K562 (cell line): ENCODE measurements at regions not wholly inside any gene's neighbourhood (a gene's known extent, or its start where the extent isn't known, plus 50 kb on each side); places are given as distances from the start of the nearest gene placed in this dataset.

ENCODE experiments used
- GATAD2B ChIP-seq: fragments of 450-650 bp; IDR thresholded peaks from 2 replicates; pipeline ENCODE4 v1.6.1; 2017; ENCODE audit warnings: mild to moderate bottlenecking, borderline replicate concordance
- MTA3 ChIP-seq: fragments of 450-650 bp; formaldehyde crosslinking; IDR thresholded peaks from 2 replicates; pipeline ENCODE4 v1.6.1; 2017; ENCODE audit warnings: mild to moderate bottlenecking, borderline replicate concordance
- NR2C2 ChIP-seq, 2 experiments: fragments of 200-800 bp in 1 of 2; sonication (Bioruptor generic) in 1 of 2; sonication (generic) in 1 of 2; formaldehyde crosslinking in 1 of 2; IDR thresholded peaks; 2 replicates each; pipeline versions ENCODE4 v1.6.1 to v1.8.0; 2016 to 2022; ENCODE audit warnings: mild to moderate bottlenecking in 1 of 2, missing compliant biosample characterization in 1 of 2, missing genetic modification characterization in 1 of 2, missing genetic modification reagents in 1 of 2
- SETDB1 ChIP-seq: IDR thresholded peaks from one replicate; pipeline ENCODE4 v1.6.1; 2012; ENCODE audit warnings: low read length, control low read depth, inconsistent platforms
- SMC3 ChIP-seq: conservative IDR thresholded peaks from 2 replicates; pipeline ENCODE4 v1.6.1; 2011; ENCODE audit warnings: low read depth, low read length, improper control_type of control experiment; ENCODE audit not compliant: insufficient read depth
- TAL1 ChIP-seq: fragments of 450-650 bp; IDR thresholded peaks from 2 replicates; pipeline ENCODE4 v1.6.1; 2016; ENCODE audit warnings: mild to moderate bottlenecking
- TBL1XR1 ChIP-seq, 2 experiments: IDR thresholded peaks; 2 replicates each; pipeline ENCODE4 v1.6.1; 2012; ENCODE audit warnings: improper control_type of control experiment in 2 of 2, low read length in 2 of 2, mild to moderate bottlenecking in 1 of 2
- ZNF551 ChIP-seq: fragments of 250-450 bp; sonication (Bioruptor Pico); IDR thresholded peaks from 2 replicates; pipeline ENCODE4 v1.5.0; 2021; ENCODE audit warnings: mild to moderate bottlenecking, moderate library complexity
- TF ChIP-seq, protein P1 (sequence below): fragments of 450-650 bp; IDR thresholded peaks from 2 replicates; pipeline ENCODE4 v1.6.1; 2018; ENCODE audit not compliant: partially characterized antibody
- TF ChIP-seq, protein P2 (sequence below): fragments of 250-450 bp; sonication (Bioruptor Pico); IDR thresholded peaks from 2 replicates; pipeline ENCODE4 v1.8.0; 2022; ENCODE audit warnings: inconsistent platforms, mild to moderate bottlenecking, moderate library complexity, borderline replicate concordance
- TF ChIP-seq, protein P3 (sequence below): fragments of 250-450 bp; sonication (Bioruptor Pico); IDR thresholded peaks from 2 replicates; pipeline ENCODE4 v1.8.0; 2022; ENCODE audit warnings: inconsistent platforms
- TF ChIP-seq, protein P4 (sequence below): fragments of 450-650 bp; IDR thresholded peaks from 2 replicates; pipeline ENCODE4 v1.6.1; 2016; ENCODE audit warnings: low read depth

DNA sequence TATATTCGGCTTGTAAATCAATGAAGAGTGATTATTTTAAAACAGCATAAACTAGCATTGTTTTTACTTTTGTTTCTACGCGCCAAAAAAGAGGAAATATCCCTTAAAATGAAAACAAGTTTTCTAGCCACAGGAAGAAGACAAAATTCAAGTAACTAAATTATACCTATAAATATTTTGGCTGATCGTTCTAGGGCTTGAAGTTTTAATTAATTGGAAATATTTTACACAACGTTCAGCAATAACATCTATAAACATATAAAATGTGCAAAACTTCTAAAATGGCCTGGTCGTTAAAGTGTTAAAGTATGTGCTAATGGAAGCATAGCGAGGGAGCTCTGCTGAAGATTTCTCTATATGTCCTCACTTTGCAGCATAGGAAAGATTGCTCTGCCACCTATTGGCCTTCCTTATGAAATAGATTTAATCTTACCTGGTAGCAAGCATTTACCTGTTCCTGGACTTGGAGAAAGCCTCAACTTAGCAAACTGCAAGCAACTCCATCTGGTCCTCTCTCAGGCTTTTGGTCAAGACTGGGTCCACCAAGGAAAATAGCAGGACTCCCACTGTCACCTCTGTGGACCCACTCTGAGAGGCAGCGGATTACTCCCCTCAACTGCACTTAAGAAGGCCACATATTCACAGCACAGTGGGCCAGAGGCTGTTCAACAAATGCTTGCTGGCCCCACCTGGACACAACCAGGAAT lies 351.3 kb upstream of the RUNX1 start (continued):
- peak; percentile 70; the same call in 1 of the 2 replicates for TF ChIP-seq SMC3
- TF ChIP-seq SETDB1 = no peak
- TF ChIP-seq NR2C2 (CRISPR knock-in tag; IDR thresholded peaks at IDR 0.05) = no peak
- no peak for TF ChIP-seq NR2C2 (tag; IDR thresholded peaks at IDR 0.05)
- TF ChIP-seq, protein P1, sequence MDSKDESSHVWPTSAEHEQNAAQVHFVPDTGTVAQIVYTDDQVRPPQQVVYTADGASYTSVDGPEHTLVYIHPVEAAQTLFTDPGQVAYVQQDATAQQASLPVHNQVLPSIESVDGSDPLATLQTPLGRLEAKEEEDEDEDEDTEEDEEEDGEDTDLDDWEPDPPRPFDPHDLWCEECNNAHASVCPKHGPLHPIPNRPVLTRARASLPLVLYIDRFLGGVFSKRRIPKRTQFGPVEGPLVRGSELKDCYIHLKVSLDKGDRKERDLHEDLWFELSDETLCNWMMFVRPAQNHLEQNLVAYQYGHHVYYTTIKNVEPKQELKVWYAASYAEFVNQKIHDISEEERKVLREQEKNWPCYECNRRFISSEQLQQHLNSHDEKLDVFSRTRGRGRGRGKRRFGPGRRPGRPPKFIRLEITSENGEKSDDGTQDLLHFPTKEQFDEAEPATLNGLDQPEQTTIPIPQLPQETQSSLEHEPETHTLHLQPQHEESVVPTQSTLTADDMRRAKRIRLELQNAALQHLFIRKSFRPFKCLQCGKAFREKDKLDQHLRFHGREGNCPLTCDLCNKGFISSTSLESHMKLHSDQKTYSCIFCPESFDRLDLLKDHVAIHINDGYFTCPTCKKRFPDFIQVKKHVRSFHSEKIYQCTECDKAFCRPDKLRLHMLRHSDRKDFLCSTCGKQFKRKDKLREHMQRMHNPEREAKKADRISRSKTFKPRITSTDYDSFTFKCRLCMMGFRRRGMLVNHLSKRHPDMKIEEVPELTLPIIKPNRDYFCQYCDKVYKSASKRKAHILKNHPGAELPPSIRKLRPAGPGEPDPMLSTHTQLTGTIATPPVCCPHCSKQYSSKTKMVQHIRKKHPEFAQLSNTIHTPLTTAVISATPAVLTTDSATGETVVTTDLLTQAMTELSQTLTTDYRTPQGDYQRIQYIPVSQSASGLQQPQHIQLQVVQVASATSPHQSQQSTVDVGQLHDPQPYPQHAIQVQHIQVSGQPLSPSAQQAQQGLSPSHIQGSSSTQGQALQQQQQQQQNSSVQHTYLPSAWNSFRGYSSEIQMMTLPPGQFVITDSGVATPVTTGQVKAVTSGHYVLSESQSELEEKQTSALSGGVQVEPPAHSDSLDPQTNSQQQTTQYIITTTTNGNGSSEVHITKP = no peak
- no peak for TF ChIP-seq TAL1
- TF ChIP-seq, protein P2, sequence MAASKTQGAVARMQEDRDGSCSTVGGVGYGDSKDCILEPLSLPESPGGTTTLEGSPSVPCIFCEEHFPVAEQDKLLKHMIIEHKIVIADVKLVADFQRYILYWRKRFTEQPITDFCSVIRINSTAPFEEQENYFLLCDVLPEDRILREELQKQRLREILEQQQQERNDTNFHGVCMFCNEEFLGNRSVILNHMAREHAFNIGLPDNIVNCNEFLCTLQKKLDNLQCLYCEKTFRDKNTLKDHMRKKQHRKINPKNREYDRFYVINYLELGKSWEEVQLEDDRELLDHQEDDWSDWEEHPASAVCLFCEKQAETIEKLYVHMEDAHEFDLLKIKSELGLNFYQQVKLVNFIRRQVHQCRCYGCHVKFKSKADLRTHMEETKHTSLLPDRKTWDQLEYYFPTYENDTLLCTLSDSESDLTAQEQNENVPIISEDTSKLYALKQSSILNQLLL (CRISPR knock-in tag) = no peak
- TF ChIP-seq, protein P3, sequence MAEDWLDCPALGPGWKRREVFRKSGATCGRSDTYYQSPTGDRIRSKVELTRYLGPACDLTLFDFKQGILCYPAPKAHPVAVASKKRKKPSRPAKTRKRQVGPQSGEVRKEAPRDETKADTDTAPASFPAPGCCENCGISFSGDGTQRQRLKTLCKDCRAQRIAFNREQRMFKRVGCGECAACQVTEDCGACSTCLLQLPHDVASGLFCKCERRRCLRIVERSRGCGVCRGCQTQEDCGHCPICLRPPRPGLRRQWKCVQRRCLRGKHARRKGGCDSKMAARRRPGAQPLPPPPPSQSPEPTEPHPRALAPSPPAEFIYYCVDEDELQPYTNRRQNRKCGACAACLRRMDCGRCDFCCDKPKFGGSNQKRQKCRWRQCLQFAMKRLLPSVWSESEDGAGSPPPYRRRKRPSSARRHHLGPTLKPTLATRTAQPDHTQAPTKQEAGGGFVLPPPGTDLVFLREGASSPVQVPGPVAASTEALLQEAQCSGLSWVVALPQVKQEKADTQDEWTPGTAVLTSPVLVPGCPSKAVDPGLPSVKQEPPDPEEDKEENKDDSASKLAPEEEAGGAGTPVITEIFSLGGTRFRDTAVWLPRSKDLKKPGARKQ (CRISPR knock-in tag) = no peak
- TF ChIP-seq MTA3 = peak; percentile 36; the same call in 1 of the 2 replicates
- TF ChIP-seq GATAD2B = peak; percentile 79
- peak in 1 of 2 experiments; percentile 59; a peak in 1 of 4 replicates for TF ChIP-seq TBL1XR1 (IDR thresholded peaks at IDR 0.05; ENCODE audit: low read length in 2 of 2)
- no peak for TF ChIP-seq ZNF551 (CRISPR knock-in tag)
- TF ChIP-seq, protein P4, sequence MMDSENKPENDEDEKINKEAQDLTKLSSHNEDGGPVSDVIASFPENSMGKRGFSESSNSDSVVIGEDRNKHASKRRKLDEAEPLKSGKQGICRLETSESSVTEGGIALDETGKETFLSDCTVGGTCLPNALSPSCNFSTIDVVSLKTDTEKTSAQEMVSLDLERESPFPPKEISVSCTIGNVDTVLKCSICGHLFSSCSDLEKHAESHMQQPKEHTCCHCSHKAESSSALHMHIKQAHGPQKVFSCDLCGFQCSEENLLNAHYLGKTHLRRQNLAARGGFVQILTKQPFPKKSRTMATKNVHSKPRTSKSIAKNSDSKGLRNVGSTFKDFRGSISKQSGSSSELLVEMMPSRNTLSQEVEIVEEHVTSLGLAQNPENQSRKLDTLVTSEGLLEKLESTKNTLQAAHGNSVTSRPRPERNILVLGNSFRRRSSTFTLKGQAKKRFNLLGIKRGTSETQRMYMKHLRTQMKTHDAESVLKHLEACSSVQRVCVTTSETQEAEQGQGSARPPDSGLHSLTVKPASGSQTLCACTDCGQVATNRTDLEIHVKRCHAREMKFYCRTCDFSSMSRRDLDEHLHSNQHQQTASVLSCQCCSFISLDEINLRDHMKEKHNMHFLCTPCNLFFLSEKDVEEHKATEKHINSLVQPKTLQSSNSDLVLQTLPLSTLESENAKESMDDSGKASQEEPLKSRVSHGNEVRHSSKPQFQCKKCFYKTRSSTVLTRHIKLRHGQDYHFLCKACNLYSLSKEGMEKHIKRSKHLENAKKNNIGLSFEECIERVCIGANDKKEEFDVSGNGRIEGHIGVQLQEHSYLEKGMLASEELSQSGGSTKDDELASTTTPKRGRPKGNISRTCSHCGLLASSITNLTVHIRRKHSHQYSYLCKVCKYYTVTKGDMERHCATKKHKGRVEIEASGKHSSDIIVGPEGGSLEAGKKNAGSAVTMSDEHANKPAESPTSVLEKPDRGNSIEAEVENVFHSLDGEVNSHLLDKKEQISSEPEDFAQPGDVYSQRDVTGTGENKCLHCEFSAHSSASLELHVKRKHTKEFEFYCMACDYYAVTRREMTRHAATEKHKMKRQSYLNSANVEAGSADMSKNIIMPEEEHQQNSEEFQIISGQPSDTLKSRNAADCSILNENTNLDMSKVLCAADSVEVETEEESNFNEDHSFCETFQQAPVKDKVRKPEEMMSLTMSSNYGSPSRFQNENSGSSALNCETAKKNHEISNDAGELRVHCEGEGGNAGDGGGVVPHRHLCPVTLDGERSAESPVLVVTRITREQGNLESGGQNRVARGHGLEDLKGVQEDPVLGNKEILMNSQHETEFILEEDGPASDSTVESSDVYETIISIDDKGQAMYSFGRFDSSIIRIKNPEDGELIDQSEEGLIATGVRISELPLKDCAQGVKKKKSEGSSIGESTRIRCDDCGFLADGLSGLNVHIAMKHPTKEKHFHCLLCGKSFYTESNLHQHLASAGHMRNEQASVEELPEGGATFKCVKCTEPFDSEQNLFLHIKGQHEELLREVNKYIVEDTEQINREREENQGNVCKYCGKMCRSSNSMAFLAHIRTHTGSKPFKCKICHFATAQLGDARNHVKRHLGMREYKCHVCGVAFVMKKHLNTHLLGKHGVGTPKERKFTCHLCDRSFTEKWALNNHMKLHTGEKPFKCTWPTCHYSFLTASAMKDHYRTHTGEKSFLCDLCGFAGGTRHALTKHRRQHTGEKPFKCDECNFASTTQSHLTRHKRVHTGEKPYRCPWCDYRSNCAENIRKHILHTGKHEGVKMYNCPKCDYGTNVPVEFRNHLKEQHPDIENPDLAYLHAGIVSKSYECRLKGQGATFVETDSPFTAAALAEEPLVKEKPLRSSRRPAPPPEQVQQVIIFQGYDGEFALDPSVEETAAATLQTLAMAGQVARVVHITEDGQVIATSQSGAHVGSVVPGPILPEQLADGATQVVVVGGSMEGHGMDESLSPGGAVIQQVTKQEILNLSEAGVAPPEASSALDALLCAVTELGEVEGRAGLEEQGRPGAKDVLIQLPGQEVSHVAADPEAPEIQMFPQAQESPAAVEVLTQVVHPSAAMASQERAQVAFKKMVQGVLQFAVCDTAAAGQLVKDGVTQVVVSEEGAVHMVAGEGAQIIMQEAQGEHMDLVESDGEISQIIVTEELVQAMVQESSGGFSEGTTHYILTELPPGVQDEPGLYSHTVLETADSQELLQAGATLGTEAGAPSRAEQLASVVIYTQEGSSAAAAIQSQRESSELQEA = no peak
